ENCODE measurements at regions not wholly inside any gene's neighbourhood (a gene's known extent, or its start where the extent isn't known, plus 50 kb on each side); places are given as distances from the start of the nearest gene placed in this dataset.

- TF ChIP-seq MAZ (IDR thresholded peaks at IDR 0.05; ENCODE audit: borderline replicate concordance, low read depth, low read length): no peak
- TF ChIP-seq JUNB (IDR thresholded peaks at IDR 0.05): no peak
Measured at GRCh38 chr20:51092338-51092737, 69.4 kb upstream of the KCNG1 start (continued).

- POLR2A ChIA-PET: no interaction called here
- no peak for FAIRE-seq
- WGBS (ENCODE audit: missing lambda C conversion rate): 34% methylated on average over 12 of the region's 12 CpGs
- TF ChIP-seq CBX8 (IDR thresholded peaks at IDR 0.05) (no peak), FOXS1 (CRISPR knock-in tag; IDR thresholded peaks at IDR 0.05) (no peak)
- no peak for ATAC-seq
- Histone ChIP-seq H3K4me1 (peaks cover 5% of the 10 kb centered on the region; the same call in 1 of the 3 replicates), H3K4me3 (no peak overlapping the region), H3K27ac (no peak overlapping the region), H3K9me3 (no peaks in the 10 kb centered on the region), H3K4me2 (no peak overlapping the region)
- CTCF ChIA-PET: interaction anchor here (0.9 to 1.6 kb wide), 2 partner anchors 76 to 104 kb away, joined by 3 to 4 read pairs; no protein-coding TSS in a partner anchor
- no peak for DNase-seq (ENCODE audit: low read depth in 1 of 2, low spot score in 1 of 2)
Measured at GRCh38 chr20:51091406-51092195, 68.7 kb upstream of the KCNG1 start.

GRCh38 chr20:51089840-51090239 is 66.9 kb upstream of the KCNG1 start:
- ATAC-seq (no peak), FAIRE-seq (no peak), DNase-seq (ENCODE audit: low read depth in 1 of 2, low spot score in 1 of 2) (no peak)
- Histone ChIP-seq H3K4me1 (peaks cover 5% of the 10 kb centered on the region; the same call in 1 of the 3 replicates), H3K4me2 (no peak overlapping the region), H3K9me3 (no peaks in the 10 kb centered on the region), H3K27ac (no peak overlapping the region), H3K4me3 (no peak overlapping the region)
- CTCF ChIA-PET: interaction anchor here (1.3 kb wide), 1 partner anchor 217 kb away, joined by 4 read pairs; no protein-coding TSS in a partner anchor
- WGBS (ENCODE audit: missing lambda C conversion rate): 27% methylated on average over 1 of the region's 1 CpG
- TF ChIP-seq MAX (IDR thresholded peaks at IDR 0.05) (no peak), HOXB5 (CRISPR knock-in tag; IDR thresholded peaks at IDR 0.05) (no peak), CBX8 (IDR thresholded peaks at IDR 0.05) (no peak), RAD21 (conservative IDR thresholded peaks at IDR 0.05 in 1 of 2, IDR thresholded peaks at IDR 0.05 in 1 of 2) (no peak), JUNB (IDR thresholded peaks at IDR 0.05) (no peak), RFX5 (IDR thresholded peaks at IDR 0.05) (no peak), ZSCAN20 (CRISPR knock-in tag; IDR thresholded peaks at IDR 0.05) (no peak), SREBF2 (IDR thresholded peaks at IDR 0.05) (no peak), RNF2 (IDR thresholded peaks at IDR 0.05; ENCODE audit: borderline replicate concordance, low read depth) (no peak)
- TF ChIP-seq, protein P1, sequence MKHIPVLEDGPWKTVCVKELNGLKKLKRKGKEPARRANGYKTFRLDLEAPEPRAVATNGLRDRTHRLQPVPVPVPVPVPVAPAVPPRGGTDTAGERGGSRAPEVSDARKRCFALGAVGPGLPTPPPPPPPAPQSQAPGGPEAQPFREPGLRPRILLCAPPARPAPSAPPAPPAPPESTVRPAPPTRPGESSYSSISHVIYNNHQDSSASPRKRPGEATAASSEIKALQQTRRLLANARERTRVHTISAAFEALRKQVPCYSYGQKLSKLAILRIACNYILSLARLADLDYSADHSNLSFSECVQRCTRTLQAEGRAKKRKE (CRISPR knock-in tag; IDR thresholded peaks at IDR 0.05; ENCODE audit: low read depth): no peak
- POLR2A ChIA-PET: no interaction called here

GRCh38 chr20:51089272-51089781 is 66.4 kb upstream of the KCNG1 start:
- Histone ChIP-seq H3K27ac (no peak overlapping the region), H3K4me3 (no peak overlapping the region), H3K9me3 (no peaks in the 10 kb centered on the region), H3K4me2 (no peak overlapping the region), H3K4me1 (peaks cover 5% of the 10 kb centered on the region; the same call in 1 of the 3 replicates)
- WGBS (ENCODE audit: missing lambda C conversion rate): 45% methylated on average over 7 of the region's 8 CpGs
- DNase-seq (ENCODE audit: low read depth in 1 of 2, low spot score in 1 of 2) (no peak), ATAC-seq (no peak), FAIRE-seq (no peak)
- TF ChIP-seq, protein P2, sequence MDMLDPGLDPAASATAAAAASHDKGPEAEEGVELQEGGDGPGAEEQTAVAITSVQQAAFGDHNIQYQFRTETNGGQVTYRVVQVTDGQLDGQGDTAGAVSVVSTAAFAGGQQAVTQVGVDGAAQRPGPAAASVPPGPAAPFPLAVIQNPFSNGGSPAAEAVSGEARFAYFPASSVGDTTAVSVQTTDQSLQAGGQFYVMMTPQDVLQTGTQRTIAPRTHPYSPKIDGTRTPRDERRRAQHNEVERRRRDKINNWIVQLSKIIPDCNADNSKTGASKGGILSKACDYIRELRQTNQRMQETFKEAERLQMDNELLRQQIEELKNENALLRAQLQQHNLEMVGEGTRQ (IDR thresholded peaks at IDR 0.05): no peak
- TF ChIP-seq CHD4 (IDR thresholded peaks at IDR 0.05; ENCODE audit: borderline replicate concordance): no peak
- TF ChIP-seq FOSB (CRISPR knock-in tag; IDR thresholded peaks at IDR 0.05): no peak
- TF ChIP-seq TP53 (CRISPR knock-in tag; IDR thresholded peaks at IDR 0.05): no peak
- no peak for TF ChIP-seq GATA3 (IDR thresholded peaks at IDR 0.05; ENCODE audit: borderline replicate concordance)
- TF ChIP-seq JUN (IDR thresholded peaks at IDR 0.05): no peak
- CTCF ChIA-PET: interaction anchor here (1.3 kb wide), 1 partner anchor 217 kb away, joined by 4 read pairs; no protein-coding TSS in a partner anchor
- POLR2A ChIA-PET: no interaction called here
